RPMI8226 (cell line): ENCODE measurements at regions not wholly inside any gene's neighbourhood (a gene's known extent, or its start where the extent isn't known, plus 50 kb on each side); places are given as distances from the start of the nearest gene placed in this dataset.
"Not testable (repeated sequence)": the region's sequence is repeated elsewhere in the genome, so short reads cannot be mapped to it uniquely, and the experiment has no call there.

Experiments
- DNase-seq: peaks from one replicate; pipeline ENCODE4 v3.0.0-alpha.2; 2015

- no peak for DNase-seq
Observed at GRCh38 chr3:173214576-173214975, 73.5 kb upstream of the SPATA16 start.

DNA sequence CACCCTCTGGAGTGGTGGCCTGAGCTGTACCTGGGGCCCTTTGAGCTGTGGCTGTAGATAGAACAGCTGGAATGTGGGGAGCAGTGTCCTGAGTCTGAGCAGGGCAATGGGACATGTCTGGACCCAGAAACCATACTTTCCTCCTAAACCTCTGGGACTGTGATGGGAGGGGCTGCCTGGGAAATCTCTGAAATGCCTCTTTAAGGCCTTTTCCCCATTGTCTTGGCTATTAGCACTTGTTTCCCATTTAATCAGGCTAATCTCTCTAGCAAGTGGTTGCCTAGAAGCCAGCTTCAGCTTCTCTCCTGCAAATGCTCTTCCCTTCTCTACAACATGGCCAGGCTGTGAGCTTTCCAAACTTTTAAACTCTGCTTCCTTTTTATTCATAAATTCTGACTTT, 58.5 kb upstream of the SPATA16 start:
- no peak for DNase-seq

- DNase-seq, result not testable (repeated sequence)
Observed at GRCh38 chr3:173194868-173195267, 53.8 kb upstream of the SPATA16 start.

- DNase-seq, result no peak
Observed at GRCh38 chr3:173191611-173192010, 50.6 kb upstream of the SPATA16 start.
